H1 (cell line): ENCODE measurements at regions not wholly inside any gene's neighbourhood (a gene's known extent, or its start where the extent isn't known, plus 50 kb on each side); places are given as distances from the start of the nearest gene placed in this dataset.

Experiments
- BRCA1 ChIP-seq: IDR thresholded peaks from 2 replicates; pipeline ENCODE4 v1.6.1; 2012; ENCODE audit warnings: low read depth, low read length, improper control_type of control experiment
- CEBPB ChIP-seq: IDR thresholded peaks from 2 replicates; pipeline ENCODE4 v1.6.1; 2012; ENCODE audit warnings: low read depth, low read length
- CTCF ChIP-seq, 3 experiments: IDR thresholded peaks; 1 replicate in 2 of 3; 2 replicates in 1 of 3; pipeline versions ENCODE4 v1.5.1 to v1.6.1; 2011; ENCODE audit warnings: low read length in 3 of 3, mild to moderate bottlenecking in 3 of 3, inconsistent platforms in 2 of 3, low read depth in 1 of 3, moderate library complexity in 1 of 3; ENCODE audit not compliant: insufficient read depth in 1 of 3; ENCODE audit errors: control extremely low read depth in 1 of 3
- JUN ChIP-seq: IDR thresholded peaks from 2 replicates; pipeline ENCODE4 v1.6.1; 2011; ENCODE audit warnings: low read depth, mild to moderate bottlenecking, improper control_type of control experiment, low read length
- POLR2A ChIP-seq, 2 experiments: IDR thresholded peaks; 1 replicate in 1 of 2; 2 replicates in 1 of 2; pipeline ENCODE4 v1.6.1; 2011; ENCODE audit warnings: low read depth in 2 of 2, low read length in 2 of 2, mild to moderate bottlenecking in 2 of 2; ENCODE audit errors: control extremely low read depth in 1 of 2
- SIN3A ChIP-seq, 2 experiments: IDR thresholded peaks in 1 of 2; conservative IDR thresholded peaks in 1 of 2; 2 replicates each; pipeline ENCODE4 v1.6.1; 2011 to 2012; ENCODE audit warnings: low read length in 2 of 2, improper control_type of control experiment in 1 of 2, low read depth in 1 of 2, mild to moderate bottlenecking in 1 of 2
- SP1 ChIP-seq: IDR thresholded peaks from 2 replicates; pipeline ENCODE4 v1.6.1; 2011; ENCODE audit warnings: low read depth, low read length
- TF ChIP-seq, protein P1 (sequence below): IDR thresholded peaks from 2 replicates; pipeline ENCODE4 v1.6.1; 2012; ENCODE audit warnings: inconsistent platforms

GRCh38 chr6:3918469-3918868 is 69.3 kb downstream of the FAM50B start:
- TF ChIP-seq SIN3A (conservative IDR thresholded peaks at IDR 0.05 in 1 of 2, IDR thresholded peaks at IDR 0.05 in 1 of 2; ENCODE audit: low read depth in 1 of 2, low read length in 2 of 2) (no peak), CTCF (IDR thresholded peaks at IDR 0.05; ENCODE audit: control extremely low read depth in 1 of 3, insufficient read depth in 1 of 3, low read depth in 1 of 3, low read length in 3 of 3) (no peak), JUN (no peak), SP1 (no peak), POLR2A (IDR thresholded peaks at IDR 0.05; ENCODE audit: control extremely low read depth in 1 of 2, low read depth in 2 of 2, low read length in 2 of 2) (no peak), CEBPB (no peak), BRCA1 (no peak)
- TF ChIP-seq, protein P1, sequence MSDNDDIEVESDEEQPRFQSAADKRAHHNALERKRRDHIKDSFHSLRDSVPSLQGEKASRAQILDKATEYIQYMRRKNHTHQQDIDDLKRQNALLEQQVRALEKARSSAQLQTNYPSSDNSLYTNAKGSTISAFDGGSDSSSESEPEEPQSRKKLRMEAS = no peak
